Activated naive CD4-positive, alpha-beta T cell treated with anti-CD3 and anti-CD28 coated beads, Interleukin-2, amount 50 U/mL, for 16 hours (primary cell): ENCODE measurements at regions not wholly inside any gene's neighbourhood (a gene's known extent, or its start where the extent isn't known, plus 50 kb on each side); places are given as distances from the start of the nearest gene placed in this dataset.
A peak's percentile ranks its signal among the peaks of the same experiment; 100 is the strongest.

ENCODE experiments used
- DNase-seq: peaks from one replicate; pipeline ENCODE4 v3.0.0-alpha.2; 2020

GRCh38 chr11:112543390-112543789 lies 282.7 kb upstream of the PLET1 start:
- no peak for DNase-seq

- DNase-seq = no peak
Measured at GRCh38 chr11:112548641-112549040, 288.0 kb upstream of the PLET1 start.

- no peak for DNase-seq
Measured at GRCh38 chr11:112553205-112553731, 292.6 kb upstream of the PLET1 start.

DNA sequence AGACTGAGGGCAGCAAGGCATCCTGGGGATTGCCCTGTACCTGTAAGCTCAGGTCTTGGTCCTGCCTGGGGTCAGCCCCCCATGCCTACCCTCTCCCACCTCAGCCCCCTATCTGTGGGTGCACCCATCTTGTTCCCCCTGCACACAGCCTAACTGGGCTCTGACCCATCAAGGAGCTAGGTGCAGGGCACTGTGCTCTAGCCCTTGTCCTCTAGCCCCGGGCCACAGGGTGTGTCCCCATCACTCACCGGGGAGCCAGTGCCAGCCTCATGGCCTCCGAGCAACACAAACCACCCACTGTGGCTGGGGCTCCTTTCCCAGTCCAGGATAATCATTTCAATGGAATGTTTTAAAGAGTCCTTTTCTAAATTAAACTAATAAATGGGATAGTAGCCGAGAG lies 293.9 kb upstream of the PLET1 start:
- no peak for DNase-seq

DNA sequence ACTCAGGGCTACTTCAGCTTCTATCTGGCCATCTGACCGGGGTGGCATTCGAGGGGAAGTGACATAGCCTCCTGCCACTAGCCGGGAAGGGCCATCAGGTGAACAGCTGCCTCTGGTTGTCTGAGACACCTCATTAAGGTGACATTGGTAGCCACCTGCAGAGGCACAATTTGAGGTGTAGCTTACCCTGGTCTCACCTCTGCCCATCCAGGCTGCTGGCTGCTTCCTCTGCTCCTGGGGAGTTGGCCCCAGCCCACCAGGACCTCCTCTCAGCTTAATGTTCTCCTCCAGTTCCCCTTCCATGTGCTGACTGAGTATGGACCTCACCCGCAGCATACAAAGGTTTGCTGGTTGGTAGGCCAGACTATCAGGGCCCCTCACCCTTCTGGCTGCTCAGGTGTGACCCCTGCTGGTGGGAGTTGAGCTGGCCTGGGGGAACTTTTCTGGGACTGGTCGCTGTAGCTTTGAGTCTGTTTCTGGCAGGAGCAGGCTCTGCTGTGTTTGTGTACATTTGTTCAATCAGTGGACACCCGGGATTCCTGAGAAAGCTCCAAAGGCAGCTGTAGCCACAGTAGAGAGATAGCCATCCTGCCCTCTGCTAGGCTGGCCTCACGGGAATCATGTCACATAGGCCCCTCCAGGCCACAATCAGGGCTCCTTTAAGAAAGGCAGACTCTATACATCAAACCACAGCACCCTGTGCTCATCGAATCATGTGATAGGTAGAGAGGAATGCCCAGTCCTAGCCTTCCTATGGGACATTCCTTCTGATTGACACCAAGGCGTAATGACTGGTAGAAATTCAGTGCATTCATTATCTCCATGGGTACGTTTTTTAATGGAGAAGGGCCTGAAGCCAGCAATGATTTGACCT lies 295.1 kb upstream of the PLET1 start:
- DNase-seq = peak; percentile 69

DNA sequence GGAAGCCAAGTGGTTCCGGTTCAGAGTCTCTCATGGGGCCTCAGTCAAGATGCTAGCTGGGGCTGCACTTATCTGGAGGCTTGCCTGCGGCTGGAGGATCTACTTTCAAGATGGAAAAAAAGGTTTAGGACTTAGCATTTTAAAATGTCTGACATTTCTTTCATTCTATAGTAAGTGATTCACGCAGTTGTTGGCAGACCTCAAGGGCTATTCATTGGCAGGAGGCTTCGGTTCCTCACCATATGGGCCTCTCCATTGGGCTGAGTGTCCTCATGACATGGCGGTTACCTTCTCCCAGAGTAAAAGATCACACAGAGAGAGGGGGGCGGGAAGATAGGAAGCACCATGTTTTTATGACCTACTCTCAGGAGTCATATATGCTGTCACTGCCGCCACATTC lies 298.0 kb upstream of the PLET1 start:
- DNase-seq = no peak

GRCh38 chr11:112563808-112564207 lies 303.1 kb upstream of the PLET1 start:
- no peak for DNase-seq

DNA sequence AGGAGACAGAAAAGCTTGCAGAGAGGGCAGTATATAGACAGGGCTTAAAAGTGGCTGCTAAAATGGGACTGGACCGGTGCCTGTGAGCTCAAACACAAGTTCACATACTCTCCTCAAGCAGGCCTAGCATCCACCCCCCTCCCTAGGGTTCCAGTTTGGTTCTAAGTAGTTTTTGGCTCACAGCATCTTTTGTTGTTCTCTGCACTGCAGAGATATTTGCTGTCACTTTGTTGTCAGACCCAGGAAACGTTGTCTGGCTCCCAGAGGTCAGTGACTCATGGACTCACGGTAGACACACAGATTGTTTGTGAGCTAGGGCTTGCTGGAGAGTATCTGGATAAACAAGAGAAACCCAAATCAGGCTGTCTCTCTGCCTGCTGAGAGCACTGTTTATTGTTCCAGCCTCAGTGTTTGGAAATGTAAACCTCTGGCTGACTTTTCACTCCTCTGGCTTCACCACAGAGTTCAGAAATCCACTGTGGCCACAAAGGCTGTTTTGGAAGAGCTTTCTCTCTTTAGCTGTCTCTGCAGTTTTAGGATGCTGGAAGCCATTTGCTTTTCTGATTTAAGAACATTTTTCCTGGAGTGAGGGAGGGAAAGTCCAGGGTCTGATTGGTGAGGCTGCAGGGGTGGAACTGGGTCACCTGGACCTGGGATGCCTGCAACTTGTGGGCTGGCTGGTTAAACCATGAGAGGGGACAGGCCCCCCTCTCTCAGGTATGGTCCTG lies 303.7 kb upstream of the PLET1 start:
- DNase-seq = no peak

- no peak for DNase-seq
Measured at GRCh38 chr11:112565551-112565950, 304.9 kb upstream of the PLET1 start.

DNA sequence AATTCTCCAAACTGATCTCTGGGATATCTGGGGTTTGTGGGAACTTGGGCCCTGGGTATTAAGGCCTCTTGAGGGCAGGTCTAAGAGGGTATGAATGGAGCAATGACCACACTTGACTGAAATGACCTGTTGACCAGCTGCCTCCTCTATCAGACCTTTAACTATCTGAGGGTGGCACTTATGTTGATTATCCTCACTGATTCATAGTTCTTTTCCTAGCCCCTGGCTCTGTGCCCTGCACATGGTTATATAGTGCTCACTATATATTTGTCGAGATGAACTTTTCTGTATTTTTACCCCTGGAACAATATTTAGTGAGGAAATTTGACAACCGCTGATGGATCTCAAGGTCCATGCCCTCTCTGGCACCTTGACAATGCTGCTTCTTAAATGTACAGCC lies 305.5 kb upstream of the PLET1 start:
- DNase-seq = no peak

DNA sequence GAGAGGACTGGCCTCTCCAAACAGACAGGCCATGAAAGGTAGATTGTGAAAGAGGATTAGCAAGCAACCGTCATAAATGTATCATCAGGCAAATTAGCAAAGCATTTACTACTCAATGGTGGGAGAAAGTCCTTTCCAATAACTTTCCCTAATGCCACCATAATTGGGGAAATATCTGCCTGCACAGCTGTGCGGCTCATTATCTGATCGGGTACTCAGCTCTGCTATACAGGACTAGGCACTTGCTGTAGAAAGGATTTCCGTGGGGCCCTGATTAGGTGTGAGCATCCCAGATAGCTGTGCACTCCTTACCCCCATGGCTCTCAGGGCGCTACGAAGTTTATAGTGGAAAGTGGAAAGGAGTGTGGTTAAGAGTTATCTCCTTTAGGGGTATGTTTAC lies 309.7 kb upstream of the PLET1 start:
- DNase-seq = no peak

DNA sequence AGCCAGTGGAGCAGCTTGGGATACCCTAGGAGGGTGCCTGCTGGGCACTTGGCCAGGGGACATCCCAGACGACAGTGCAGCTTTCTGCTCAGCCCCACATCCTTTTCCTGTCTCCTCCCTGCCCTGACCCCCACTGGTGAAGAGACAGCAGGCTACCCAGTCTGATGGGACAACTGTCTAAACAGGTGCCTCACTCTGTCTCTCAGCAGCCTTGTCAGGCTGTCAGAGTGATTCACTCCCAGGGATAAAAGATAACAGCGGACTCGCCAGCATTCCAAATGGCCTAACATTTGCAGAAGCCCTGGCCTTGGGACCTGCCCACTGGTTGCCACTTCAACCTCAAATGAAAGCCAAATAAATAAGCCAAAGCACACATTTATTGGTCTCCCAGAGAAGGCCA lies 318.6 kb upstream of the PLET1 start:
- DNase-seq = no peak

DNA sequence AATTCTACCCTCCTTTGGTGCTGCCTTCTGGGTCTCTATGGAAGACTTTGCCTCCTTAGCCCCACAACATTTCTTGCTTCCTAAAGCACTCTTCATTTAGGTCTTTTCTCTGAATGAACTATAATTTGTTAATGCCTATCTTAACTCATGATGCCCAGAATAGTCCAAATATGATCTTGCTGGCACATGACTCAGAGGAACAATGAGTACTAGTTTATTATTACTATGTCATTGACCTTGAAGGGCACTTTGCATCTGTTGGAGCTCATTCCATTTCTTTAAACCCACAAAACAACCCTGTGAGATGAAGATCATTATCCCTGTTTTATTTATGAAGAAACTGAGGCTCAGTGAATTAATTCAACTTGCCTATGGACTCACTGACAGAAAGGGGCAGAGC lies 320.2 kb upstream of the PLET1 start:
- DNase-seq = no peak

DNA sequence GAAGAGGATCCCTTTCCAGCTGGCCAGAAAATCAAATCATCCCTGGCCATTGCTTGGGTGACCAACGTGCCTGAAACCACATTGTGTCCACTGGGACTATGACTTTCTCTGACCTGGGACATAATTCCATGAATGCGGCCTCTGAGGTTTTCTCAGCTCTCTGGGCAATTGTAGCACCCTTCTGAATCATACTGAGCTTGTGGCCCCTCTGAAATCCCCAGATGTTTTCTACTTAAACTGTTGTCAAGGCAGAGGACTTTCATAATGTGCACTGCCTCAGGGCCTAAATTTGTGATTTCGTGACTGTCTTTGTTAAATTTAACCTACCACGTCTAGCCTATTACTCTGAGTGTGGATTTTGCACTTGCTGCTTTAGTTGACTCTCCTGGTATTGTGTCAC lies 321.1 kb upstream of the PLET1 start:
- no peak for DNase-seq

GRCh38 chr11:112582366-112582765 lies 321.7 kb upstream of the PLET1 start:
- no peak for DNase-seq

DNA sequence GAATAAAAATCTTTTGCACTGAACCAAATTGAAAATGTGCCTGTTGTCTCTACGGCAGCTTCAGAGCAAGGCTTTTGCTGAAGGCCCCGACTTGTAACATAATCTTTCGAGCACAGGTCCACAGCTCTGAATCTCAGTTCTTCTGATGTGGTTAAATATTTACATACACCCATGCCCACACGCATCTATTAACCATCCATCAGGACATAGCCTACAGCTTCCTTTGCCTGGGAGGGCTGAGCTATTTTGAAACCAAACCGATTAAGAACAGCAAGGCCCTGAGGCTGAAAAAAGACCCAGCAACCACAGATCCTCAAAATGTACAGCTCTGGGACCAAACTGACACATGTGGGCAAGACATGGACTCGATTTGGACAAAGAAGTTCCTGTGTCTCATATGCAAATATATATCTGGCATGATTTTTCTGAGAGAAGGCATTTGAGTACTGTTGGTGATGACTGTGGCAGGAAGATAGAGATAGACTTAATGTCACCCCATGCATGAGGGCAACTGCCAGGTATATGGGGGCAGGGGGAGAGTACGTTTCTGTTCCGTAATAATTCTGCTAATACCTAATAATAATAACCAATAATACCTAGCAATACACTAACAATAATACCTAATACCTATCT lies 322.7 kb upstream of the PLET1 start:
- DNase-seq = no peak

DNA sequence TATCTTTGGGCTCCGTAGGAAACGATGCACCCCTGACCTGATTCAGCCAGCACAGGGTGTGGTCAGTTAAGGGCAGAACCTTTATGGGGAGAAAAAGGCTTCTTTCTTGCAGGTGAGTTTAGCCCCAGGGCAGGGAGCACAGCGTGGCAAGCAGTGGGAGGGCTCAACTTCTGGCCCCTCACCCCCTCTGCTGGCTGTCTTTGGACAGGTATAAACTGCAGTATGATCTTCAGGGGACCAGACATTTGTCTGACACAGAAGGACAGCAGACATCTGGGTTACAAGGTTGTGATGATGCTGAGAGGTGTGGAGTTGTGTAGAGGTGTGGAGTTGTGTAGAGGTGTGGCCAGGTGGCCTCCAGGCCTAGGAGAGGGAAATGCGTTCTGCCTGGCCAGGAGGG lies 324.0 kb upstream of the PLET1 start:
- no peak for DNase-seq

DNA sequence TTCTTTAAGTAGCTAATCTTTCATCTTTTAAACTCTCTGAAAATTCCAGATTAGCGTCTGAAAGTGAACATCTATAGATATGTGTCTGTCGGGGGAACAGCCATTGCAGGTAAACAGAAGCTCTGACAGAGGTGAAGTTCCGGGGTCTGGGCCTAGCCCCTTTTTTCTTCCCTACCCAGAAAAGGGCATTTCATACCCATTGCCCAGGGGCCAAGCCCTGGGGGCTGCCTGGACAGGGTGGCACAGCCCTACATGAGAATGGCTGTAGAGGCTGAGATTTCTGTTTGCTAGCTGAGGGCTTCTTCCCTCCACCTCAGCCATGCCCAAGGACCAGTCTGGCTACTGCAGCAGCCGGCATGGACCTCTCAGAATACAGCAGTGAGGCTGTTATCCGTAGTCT lies 327.0 kb upstream of the PLET1 start:
- DNase-seq = no peak

DNA sequence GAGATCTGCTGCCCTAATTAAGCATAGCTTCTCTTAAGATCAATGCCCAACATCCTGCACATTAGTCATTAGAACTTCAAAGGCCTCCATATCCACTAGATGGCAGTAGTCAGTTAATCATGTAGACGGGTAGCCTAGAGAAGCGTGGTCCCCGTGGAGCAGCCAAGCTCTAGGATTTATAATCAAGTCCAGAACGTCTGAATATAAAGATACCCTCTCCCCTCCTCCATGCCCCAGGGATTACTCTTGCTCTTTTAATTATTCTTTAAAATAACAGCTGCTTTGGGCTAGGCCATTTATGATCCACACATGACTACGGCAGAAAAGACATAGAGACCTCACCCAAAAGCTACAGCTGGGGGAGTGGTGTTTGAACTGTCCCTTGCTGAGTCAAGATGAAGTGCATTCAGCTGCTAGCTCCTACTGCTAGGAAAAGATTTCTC lies 327.6 kb upstream of the PLET1 start:
- DNase-seq = peak; percentile 39

DNA sequence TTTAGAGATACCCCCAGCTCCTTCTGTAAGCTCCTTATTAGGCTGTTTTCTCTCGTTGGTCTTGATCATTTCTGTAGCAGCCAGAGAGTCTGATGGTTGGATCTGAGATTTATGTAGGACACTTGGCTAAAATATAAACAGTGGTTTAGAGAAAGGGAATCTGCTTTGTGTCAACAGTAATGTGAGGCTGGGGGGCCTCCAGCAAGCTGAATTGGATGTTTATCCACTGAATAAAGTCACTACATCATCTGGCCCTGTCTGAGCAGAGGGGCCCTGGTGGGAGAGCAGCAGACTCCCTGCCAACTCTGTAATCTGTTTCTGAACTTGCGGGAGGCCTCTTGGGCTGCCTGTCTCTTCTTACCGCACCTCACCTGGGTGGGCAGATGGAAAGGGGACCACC lies 328.5 kb upstream of the PLET1 start:
- no peak for DNase-seq

DNA sequence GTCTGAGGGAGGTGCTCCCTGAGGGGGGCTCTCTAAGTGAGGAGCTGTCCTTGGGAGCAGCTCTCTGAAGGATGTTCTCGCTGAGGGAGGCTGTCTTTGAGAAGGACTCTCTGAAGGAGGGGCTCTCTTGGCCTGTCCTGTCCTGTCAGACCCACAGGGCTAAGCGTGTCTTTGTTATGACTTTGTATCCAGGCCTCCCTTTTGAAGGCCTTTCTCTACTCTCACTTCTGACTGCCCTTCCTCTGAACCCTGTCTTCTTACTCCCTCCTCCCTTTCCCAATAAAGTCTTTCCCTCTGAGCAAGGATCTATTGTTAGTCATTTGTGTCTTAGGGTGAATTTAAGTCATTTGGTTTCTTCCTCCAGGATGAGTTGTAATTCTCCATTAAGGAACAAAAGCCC lies 330.1 kb upstream of the PLET1 start:
- DNase-seq = no peak

- DNase-seq = no peak
Measured at GRCh38 chr11:112593440-112593839, 332.8 kb upstream of the PLET1 start.

DNA sequence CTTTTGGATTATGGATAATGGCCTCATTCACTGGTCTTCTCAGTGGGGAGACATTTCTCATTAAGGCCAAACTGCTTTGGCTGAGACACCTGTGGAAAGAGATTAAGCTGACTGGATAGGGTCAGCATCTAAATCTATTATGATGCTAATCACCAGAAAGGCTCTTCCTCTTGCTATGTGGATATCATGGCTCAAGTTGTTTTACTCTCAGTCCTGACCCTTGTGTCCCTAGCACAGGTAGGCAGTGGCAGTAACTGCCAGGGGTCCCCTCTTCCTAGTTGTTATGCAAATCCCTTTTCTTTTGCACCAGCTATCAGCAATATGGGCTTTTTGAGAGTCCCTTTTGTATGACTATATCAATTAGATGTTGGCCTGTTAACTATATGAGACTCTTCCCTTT lies 335.7 kb upstream of the PLET1 start:
- DNase-seq = no peak
